ENCODE measurements at regions not wholly inside any gene's neighbourhood (a gene's known extent, or its start where the extent isn't known, plus 50 kb on each side); places are given as distances from the start of the nearest gene placed in this dataset.
"Not testable (repeated sequence)": the region's sequence is repeated elsewhere in the genome, so short reads cannot be mapped to it uniquely, and the experiment has no call there.

GRCh38 chr14:38608244-38608643 is 352.4 kb upstream of the CLEC14A start:
- Histone ChIP-seq H3K9me3 (peaks cover 0 to 3% (median 0%) of the 10 kb centered on the region in 3 donors), H3K27me3 (no peaks in the 10 kb centered on the region), H3K4me1 (no peaks in the 10 kb centered on the region), H3K4me3 (no peak overlapping the region), H3K36me3 (replicated peaks in 1 of 2; ENCODE audit: insufficient read depth in 1 of 2, low read depth in 2 of 2) (no peaks in the 10 kb centered on the region), H3K27ac (no peak overlapping the region)
- TF ChIP-seq CTCF (IDR thresholded peaks at IDR 0.05), result no peak
- no peak for TF ChIP-seq POLR2A (IDR thresholded peaks at IDR 0.05)
- ATAC-seq (no peak), DNase-seq (no peak)
- intact Hi-C loops (cut with DNase I), result no loop called here
- 67 to 100% methylated on average over 1 of the region's 1 CpG for WGBS, 2 donors

GRCh38 chr14:38605193-38606114 is 349.6 kb upstream of the CLEC14A start:
- no peaks in the 10 kb centered on the region for H3K27me3 ChIP-seq
- no peaks in the 10 kb centered on the region for H3K36me3 ChIP-seq (replicated peaks in 1 of 2; ENCODE audit: insufficient read depth in 1 of 2, low read depth in 2 of 2)
- H3K4me1 ChIP-seq, result no peaks in the 10 kb centered on the region
- peaks cover 0 to 3% (median 0%) of the 10 kb centered on the region in 3 donors for H3K9me3 ChIP-seq
- no peak overlapping the region for H3K27ac ChIP-seq
- intact Hi-C loops (cut with DNase I), result no loop called here
- no peak overlapping the region for H3K4me3 ChIP-seq
- 61 to 63% methylated on average over 3 of the region's 3 CpGs for WGBS, 2 donors
- DNase-seq (no peak), ATAC-seq (no peak)
- TF ChIP-seq POLR2A (IDR thresholded peaks at IDR 0.05), result no peak
- no peak for TF ChIP-seq CTCF (IDR thresholded peaks at IDR 0.05)

- 45 to 48% methylated on average over 2 of the region's 2 CpGs for WGBS, 2 donors
- H3K36me3 ChIP-seq (replicated peaks in 1 of 2; ENCODE audit: insufficient read depth in 1 of 2, low read depth in 2 of 2); H3K27ac ChIP-seq; H3K4me1 ChIP-seq; DNase-seq; H3K9me3 ChIP-seq; ATAC-seq; intact Hi-C loops (cut with DNase I); H3K27me3 ChIP-seq; H3K4me3 ChIP-seq: not testable (repeated sequence)
Observed at GRCh38 chr14:38600572-38600971, 344.7 kb upstream of the CLEC14A start.

- Histone ChIP-seq H3K9me3 (no peaks in the 10 kb centered on the region), H3K27ac (no peak overlapping the region), H3K27me3 (no peaks in the 10 kb centered on the region), H3K4me1 (no peaks in the 10 kb centered on the region), H3K4me3 (no peak overlapping the region), H3K36me3 (replicated peaks in 1 of 2; ENCODE audit: insufficient read depth in 1 of 2, low read depth in 2 of 2) (no peaks in the 10 kb centered on the region)
- 24 to 60% methylated on average over 4 of the region's 4 CpGs for WGBS, 2 donors
- TF ChIP-seq POLR2A (IDR thresholded peaks at IDR 0.05), result no peak
- TF ChIP-seq CTCF (IDR thresholded peaks at IDR 0.05), result no peak
- ATAC-seq, result no peak
- no peak for DNase-seq
- intact Hi-C loops (cut with DNase I), result no loop called here
Observed at GRCh38 chr14:38593476-38593875, 337.6 kb upstream of the CLEC14A start.

GRCh38 chr14:38592764-38593442 is 337.0 kb upstream of the CLEC14A start:
- Histone ChIP-seq H3K4me3 (no peak overlapping the region), H3K27ac (no peak overlapping the region)
- ATAC-seq, result no peak

More at GRCh38 chr14:38592764-38593442, 337.0 kb upstream of the CLEC14A start:
- no peaks in the 10 kb centered on the region for H3K4me1 ChIP-seq
- no peaks in the 10 kb centered on the region for H3K9me3 ChIP-seq
- no peaks in the 10 kb centered on the region for H3K27me3 ChIP-seq
- no peak for DNase-seq
- 68% methylated on average over 8 of the region's 8 CpGs for WGBS, 2 donors
- H3K36me3 ChIP-seq (replicated peaks in 1 of 2; ENCODE audit: insufficient read depth in 1 of 2, low read depth in 2 of 2), result no peaks in the 10 kb centered on the region
- intact Hi-C loops (cut with DNase I), result no loop called here
- TF ChIP-seq CTCF (IDR thresholded peaks at IDR 0.05) (no peak), POLR2A (IDR thresholded peaks at IDR 0.05) (no peak)

Data from body of pancreas (tissue), 4 donors.